Right lobe of liver (tissue), 4 donors: ENCODE measurements at regions not wholly inside any gene's neighbourhood (a gene's known extent, or its start where the extent isn't known, plus 50 kb on each side); places are given as distances from the start of the nearest gene placed in this dataset.

ENCODE experiments used
- CTCF ChIP-seq, 4 donors: fragments of 200-600 bp in 3 of 4; fragments of 450-650 bp in 1 of 4; IDR thresholded peaks; one replicate each; pipeline versions ENCODE4 v1.5.1 to v1.8.0; 2016 to 2022; ENCODE audit warnings: antibody characterized with exemption in 4 of 4, mild to moderate bottlenecking in 2 of 4
- POLR2A ChIP-seq: fragments of 450-650 bp; IDR thresholded peaks from one replicate; pipeline ENCODE4 v1.6.1; 2017; ENCODE audit warnings: antibody characterized with exemption, mild to moderate bottlenecking
- donor health status: DM: no; HTN: no; CAD: no.
- donor health status: DM: no; HTN: no; CAD: no.
- donor health status: DM: no; HTN: yes; CAD: no.

DNA sequence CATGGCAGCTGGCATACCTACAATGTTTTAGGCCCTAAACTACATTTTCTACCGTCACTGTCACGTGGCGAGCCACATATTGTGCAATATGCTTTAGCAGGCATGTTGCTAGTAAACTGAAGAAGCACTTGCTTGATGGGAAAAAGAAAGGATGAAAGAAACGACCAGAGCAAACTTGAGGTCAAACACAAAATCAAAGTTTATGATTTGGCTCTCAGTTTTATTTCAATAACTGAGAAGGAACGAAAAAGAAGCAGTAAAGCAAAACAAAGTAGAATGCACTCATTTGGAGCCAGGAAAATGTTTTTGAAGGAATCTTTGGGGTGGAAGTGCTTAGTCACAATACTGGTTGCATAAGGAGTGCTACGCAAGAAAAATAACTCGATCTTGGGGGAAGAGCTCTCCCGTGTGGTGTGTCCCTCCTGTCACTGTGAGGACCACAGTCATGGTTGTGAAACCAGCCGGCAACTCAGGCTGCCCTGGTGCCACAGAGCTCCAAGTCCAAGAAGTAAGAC lies 349.8 kb downstream of the RBM43 start:
- peak; percentile 23 to 34 (median 29) for TF ChIP-seq CTCF (IDR thresholded peaks at IDR 0.05)
- no peak for TF ChIP-seq POLR2A
